ENCODE measurements at regions not wholly inside any gene's neighbourhood (a gene's known extent, or its start where the extent isn't known, plus 50 kb on each side); places are given as distances from the start of the nearest gene placed in this dataset.

DNA sequence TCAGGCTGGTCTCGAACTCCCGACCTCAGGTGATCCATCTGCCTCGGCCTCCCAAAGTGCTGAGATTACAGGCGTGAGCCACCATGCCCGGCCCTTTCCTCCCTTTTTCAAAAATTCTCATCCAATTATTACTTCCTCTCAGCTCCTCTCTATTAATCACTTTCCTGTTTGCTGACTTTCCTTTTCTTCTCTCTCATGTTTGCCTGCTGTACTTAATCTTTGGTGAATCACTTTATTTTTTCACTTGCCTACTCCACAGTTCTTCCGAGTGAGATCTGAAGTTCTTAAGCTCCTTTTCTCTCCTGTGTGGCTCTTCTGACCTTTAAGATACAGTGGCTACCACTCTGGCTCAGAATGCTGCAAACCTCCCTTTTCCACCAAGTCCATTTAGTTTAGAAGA is 126.3 kb upstream of the SERTAD2 start:
- H3K27ac ChIP-seq (ENCODE audit: extremely low read depth, low read depth, low read length): no peak overlapping the region
- no peak overlapping the region for H3K4me3 ChIP-seq (ENCODE audit: low read depth, low read length)
- H3K36me3 ChIP-seq (ENCODE audit: control insufficient read depth in 2 of 2, insufficient read depth in 1 of 2, low read length in 2 of 2): no peaks in the 10 kb centered on the region
- no peak for TF ChIP-seq ZSCAN30 (tag by site-specific recombination; IDR thresholded peaks at IDR 0.05)
- TF ChIP-seq ZNF16 (tag by site-specific recombination; IDR thresholded peaks at IDR 0.05; ENCODE audit: low read depth): no peak
- TF ChIP-seq, protein P1, sequence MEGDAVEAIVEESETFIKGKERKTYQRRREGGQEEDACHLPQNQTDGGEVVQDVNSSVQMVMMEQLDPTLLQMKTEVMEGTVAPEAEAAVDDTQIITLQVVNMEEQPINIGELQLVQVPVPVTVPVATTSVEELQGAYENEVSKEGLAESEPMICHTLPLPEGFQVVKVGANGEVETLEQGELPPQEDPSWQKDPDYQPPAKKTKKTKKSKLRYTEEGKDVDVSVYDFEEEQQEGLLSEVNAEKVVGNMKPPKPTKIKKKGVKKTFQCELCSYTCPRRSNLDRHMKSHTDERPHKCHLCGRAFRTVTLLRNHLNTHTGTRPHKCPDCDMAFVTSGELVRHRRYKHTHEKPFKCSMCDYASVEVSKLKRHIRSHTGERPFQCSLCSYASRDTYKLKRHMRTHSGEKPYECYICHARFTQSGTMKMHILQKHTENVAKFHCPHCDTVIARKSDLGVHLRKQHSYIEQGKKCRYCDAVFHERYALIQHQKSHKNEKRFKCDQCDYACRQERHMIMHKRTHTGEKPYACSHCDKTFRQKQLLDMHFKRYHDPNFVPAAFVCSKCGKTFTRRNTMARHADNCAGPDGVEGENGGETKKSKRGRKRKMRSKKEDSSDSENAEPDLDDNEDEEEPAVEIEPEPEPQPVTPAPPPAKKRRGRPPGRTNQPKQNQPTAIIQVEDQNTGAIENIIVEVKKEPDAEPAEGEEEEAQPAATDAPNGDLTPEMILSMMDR (tag by site-specific recombination; IDR thresholded peaks at IDR 0.05): no peak
- TF ChIP-seq OVOL3 (tag by site-specific recombination; IDR thresholded peaks at IDR 0.05): no peak
- TF ChIP-seq ZFHX2 (tag by site-specific recombination; conservative IDR thresholded peaks at IDR 0.05): no peak
- TF ChIP-seq KLF10 (tag by site-specific recombination; IDR thresholded peaks at IDR 0.05): no peak
- TF ChIP-seq ZNF521 (tag by site-specific recombination; IDR thresholded peaks at IDR 0.05): no peak
- TF ChIP-seq ZNF292 (tag by site-specific recombination; IDR thresholded peaks at IDR 0.05; ENCODE audit: borderline replicate concordance, low read depth): no peak
- TF ChIP-seq ZNF645 (tag by site-specific recombination; IDR thresholded peaks at IDR 0.05): no peak
- H3K4me1 ChIP-seq (ENCODE audit: control insufficient read depth, insufficient read depth, low read length): 0 out of 2 replicates have a peak, but pooled peaks cover 2% of the 10 kb centered on the region
- POLR2A ChIA-PET: interaction anchor here (0.9 to 1.5 kb wide), 4 partner anchors 10 to 126 kb away, joined by 3 to 5 read pairs (median 4); partner anchors contain the start of gene SERTAD2
- no peaks in the 10 kb centered on the region for H3K9me3 ChIP-seq (ENCODE audit: control insufficient read depth, insufficient read depth, low read depth, low read length)
- CTCF ChIA-PET: interaction anchor here (0.6 to 2.1 kb wide), 4 partner anchors 10 to 86 kb away, joined by 3 to 5 read pairs (median 4); no protein-coding TSS in a partner anchor

GRCh38 chr2:64781711-64782390 is 128.1 kb upstream of the SERTAD2 start:
- ChIA-PET CTCF (interaction anchor here (0.6 to 2.1 kb wide), 4 partner anchors 12 to 50 kb away, joined by 3 to 5 read pairs (median 3); no protein-coding TSS in a partner anchor), POLR2A (no interaction called here)
- no peak for TF ChIP-seq TSHZ1 (tag by site-specific recombination; IDR thresholded peaks at IDR 0.05; ENCODE audit: borderline replicate concordance)
- no peak for TF ChIP-seq MEIS1 (CRISPR knock-in tag; IDR thresholded peaks at IDR 0.05; ENCODE audit: borderline replicate concordance)
- TF ChIP-seq, protein P2, sequence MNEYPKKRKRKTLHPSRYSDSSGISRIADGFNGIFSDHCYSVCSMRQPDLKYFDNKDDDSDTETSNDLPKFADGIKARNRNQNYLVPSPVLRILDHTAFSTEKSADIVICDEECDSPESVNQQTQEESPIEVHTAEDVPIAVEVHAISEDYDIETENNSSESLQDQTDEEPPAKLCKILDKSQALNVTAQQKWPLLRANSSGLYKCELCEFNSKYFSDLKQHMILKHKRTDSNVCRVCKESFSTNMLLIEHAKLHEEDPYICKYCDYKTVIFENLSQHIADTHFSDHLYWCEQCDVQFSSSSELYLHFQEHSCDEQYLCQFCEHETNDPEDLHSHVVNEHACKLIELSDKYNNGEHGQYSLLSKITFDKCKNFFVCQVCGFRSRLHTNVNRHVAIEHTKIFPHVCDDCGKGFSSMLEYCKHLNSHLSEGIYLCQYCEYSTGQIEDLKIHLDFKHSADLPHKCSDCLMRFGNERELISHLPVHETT (tag by site-specific recombination; IDR thresholded peaks at IDR 0.05): no peak
- TF ChIP-seq ZFHX2 (tag by site-specific recombination; conservative IDR thresholded peaks at IDR 0.05): no peak
- TF ChIP-seq ZNF544 (tag by site-specific recombination; IDR thresholded peaks at IDR 0.05): no peak
- no peak for TF ChIP-seq ZXDB (tag by site-specific recombination; IDR thresholded peaks at IDR 0.05)
- no peak for TF ChIP-seq IKZF3 (tag by site-specific recombination; IDR thresholded peaks at IDR 0.05)
- H3K9me3 ChIP-seq (ENCODE audit: control insufficient read depth, insufficient read depth, low read depth, low read length): no peaks in the 10 kb centered on the region
- H3K4me3 ChIP-seq (ENCODE audit: low read depth, low read length): no peak overlapping the region
- 0 out of 2 replicates have a peak, but pooled peaks cover 2% of the 10 kb centered on the region for H3K4me1 ChIP-seq (ENCODE audit: control insufficient read depth, insufficient read depth, low read length)
- H3K36me3 ChIP-seq (ENCODE audit: control insufficient read depth in 2 of 2, insufficient read depth in 1 of 2, low read length in 2 of 2): no peaks in the 10 kb centered on the region
- H3K27ac ChIP-seq (ENCODE audit: extremely low read depth, low read depth, low read length): no peak overlapping the region

Measured in HEK293 (cell line).